ELF-1 (cell line): ENCODE measurements at regions not wholly inside any gene's neighbourhood (a gene's known extent, or its start where the extent isn't known, plus 50 kb on each side); places are given as distances from the start of the nearest gene placed in this dataset.
"Not testable (repeated sequence)": the region's sequence is repeated elsewhere in the genome, so short reads cannot be mapped to it uniquely, and the experiment has no call there.

Experiments used
- DNase-seq: peaks from one replicate; pipeline ENCODE4 v3.0.0-alpha.2; 2016; ENCODE audit warnings: low read depth, low spot score

- not testable (repeated sequence) for DNase-seq
Observed at GRCh38 chr5:100379254-100379858, 155.8 kb upstream of the FAM174A start.

GRCh38 chr5:100364757-100365478, 170.3 kb upstream of the FAM174A start:
- DNase-seq, result not testable (repeated sequence)

DNA sequence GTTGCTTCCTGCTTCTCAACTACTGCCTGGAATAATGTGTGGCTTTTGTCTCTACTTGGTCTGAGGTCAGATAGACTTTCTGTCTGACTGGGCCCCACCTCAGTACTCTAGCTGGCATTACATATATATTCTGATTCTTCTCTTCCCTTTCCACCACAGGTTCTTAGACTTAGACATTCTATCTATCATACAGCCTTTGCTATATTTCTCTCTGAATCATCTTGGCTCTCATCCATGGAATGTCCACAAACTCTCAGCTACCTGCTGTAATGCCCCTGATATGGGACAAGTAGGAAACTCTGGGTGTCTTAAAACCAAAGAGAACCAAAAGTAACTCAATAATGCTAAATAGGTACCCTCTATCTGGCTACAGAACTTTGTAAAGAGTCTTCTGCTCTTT, 170.8 kb upstream of the FAM174A start:
- DNase-seq, result not testable (repeated sequence)

DNA sequence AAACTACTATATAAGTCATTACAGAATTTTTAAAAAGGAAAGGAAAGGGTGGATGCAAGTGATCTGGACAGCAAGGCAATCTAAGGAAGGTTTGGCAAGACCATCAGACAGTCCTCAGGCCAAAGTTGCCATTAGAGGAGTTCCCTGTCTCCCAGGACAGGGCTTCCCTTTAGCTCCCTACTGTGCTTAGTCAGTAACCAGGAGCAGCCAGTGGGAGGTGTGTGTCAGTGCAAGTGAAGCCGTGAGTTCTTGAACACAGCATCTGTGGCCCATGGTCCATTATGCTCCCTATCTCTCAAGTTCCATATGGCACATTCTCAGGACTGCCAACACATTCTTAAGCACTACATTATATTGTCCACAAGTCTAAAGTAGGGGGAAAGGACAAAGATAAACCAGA, 175.2 kb upstream of the FAM174A start:
- not testable (repeated sequence) for DNase-seq

DNA sequence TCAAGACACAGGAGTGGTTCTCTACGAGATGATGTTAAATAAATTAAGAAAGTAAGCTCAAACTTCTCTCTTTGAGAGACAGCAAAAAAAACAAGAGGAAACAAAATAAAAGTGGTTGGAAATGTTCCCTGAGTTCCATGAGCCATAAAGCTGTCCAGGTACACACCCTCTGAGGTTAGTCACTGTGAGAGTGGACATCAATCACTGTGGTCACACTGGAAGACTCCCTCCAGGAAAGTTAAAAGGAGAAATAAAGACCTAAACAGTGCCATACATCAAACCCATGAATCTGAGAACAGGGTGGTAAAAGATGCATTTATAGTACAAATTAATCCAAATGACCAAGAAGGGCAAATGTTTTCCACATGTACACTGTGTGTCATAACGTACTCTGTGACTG, 188.9 kb upstream of the FAM174A start:
- not testable (repeated sequence) for DNase-seq

- DNase-seq, result not testable (repeated sequence)
Observed at GRCh38 chr5:100341485-100341884, 193.7 kb upstream of the FAM174A start.

DNA sequence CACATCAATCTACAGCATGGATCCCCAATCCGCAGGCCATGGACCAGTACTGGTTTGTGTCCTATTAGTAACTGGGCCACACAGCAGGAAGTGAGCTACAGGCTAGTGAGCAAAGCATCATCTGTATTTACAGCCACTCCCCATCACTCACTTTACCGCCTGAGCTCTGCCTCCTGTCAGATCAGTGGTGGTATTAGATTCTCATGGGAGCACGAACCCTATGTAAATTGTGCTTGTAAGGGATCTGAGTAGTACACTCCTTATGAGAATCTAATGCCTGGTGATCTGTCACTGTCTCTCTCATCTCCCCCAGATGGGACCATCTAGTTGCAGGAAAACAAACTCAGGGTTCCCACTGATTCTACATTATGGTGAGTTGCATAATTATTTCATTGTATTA, 212.7 kb upstream of the FAM174A start:
- DNase-seq, result no peak

DNA sequence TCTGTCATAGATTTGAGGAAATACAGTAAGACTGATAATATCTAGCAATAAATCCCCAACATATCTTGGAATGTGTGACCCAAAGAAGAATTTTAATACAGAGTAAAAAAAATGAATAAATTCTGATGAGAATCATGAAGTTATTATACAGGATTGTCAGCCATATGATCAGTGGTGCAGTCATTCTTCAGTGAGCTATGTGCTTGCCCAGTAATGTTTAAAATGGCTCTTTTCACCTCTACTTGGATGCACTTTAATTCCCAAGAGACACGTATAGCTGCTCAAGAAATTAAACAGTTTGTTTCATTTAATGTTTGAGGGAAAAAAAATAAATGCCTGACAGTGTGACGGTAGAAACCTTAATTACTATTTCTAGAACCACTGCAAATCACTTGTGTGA, 215.3 kb upstream of the FAM174A start:
- no peak for DNase-seq

DNA sequence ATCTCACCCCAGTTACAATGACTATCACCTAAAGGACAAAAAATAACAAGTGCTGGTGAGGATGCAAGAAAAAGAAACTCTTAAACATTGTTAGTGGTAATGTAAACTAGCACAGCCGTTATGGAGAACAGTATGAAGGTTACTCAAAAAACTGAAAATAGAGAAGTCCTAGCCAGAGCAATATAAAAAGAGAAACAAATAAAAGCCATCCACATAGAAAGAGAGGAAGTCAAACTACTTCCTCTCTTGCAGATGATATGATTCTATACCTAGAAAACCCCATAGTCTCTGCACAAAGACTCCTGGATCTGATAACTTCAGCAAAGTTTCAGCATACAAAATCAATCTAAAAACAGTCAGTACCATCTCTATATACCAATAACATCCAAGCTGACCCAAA, 221.5 kb upstream of the FAM174A start:
- DNase-seq, result no peak

GRCh38 chr5:100311806-100312205, 223.4 kb upstream of the FAM174A start:
- no peak for DNase-seq

GRCh38 chr5:100306000-100306399, 229.2 kb upstream of the FAM174A start:
- no peak for DNase-seq

DNA sequence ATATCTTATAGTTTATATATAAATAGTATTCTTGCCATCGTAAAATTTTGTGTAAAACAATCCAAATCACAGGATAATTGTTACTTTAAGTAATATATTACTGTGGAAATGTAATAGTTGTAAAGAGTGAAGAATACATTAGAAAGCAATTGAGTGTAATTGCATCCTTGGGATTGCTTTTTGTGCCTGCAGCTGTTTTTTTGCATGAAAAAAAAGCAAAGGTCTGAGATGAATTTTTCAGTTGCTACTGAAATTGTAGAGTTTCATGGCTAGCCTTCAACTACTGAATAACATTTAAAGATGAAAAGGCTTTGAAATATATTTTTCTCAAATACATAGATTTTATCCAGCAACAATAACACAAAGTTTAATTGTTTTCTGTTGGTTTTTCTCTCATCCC, 232.0 kb upstream of the FAM174A start:
- DNase-seq, result no peak

DNA sequence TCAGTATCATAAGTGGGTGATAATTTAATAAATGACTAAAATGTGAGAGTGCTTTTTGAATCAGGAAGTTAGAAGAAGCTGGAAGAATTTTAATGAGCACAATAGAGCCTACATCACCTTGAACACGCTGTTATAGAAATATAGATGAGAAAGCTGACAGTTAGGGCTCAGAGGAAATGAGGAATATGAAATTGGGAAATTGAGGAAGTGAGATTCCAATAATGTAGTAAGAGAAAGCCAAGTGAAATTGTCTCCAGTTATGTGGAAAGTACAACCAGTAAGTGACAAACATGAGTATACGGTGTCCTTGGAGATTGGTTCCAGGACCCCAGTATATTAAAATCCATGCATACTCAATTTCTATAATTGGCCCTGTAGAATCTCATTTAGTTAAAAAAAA, 235.9 kb upstream of the FAM174A start:
- no peak for DNase-seq

DNA sequence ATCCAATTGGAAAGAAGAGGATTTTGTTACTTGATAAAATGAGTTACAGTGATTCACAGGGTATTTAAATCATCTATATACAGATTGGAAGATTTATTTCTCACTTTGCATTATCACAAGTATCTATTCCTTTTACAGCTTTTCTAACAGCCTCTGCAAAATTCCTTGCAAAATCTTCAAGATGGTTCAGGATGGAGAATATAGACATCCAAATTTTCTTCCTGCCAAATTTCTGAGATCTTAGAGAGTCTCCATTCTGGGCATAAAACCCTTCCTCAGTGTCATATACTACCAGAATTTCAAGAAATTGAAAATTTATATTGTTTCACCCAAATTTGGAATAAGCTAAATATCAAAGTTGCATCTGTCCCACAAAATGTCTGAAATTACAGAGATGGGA, 259.1 kb upstream of the FAM174A start:
- no peak for DNase-seq

DNA sequence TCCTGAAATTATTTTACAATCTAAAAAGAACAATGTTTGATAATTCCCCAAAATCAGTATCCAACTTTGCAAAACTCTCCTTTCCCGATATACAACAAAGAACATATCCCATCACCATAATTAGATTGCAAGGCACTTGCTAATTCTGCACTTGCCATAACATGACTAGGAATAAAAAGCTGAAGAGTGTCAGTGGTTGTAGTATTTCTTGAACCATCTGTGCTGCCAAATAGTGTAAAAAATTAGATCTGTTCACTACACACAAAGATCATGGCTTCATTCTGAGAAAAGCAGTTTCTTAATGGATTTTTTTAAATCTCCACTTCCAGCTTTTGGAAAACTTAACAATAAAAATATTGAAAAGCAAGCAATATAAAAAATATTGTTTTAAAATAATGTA, 259.5 kb upstream of the FAM174A start:
- no peak for DNase-seq

DNA sequence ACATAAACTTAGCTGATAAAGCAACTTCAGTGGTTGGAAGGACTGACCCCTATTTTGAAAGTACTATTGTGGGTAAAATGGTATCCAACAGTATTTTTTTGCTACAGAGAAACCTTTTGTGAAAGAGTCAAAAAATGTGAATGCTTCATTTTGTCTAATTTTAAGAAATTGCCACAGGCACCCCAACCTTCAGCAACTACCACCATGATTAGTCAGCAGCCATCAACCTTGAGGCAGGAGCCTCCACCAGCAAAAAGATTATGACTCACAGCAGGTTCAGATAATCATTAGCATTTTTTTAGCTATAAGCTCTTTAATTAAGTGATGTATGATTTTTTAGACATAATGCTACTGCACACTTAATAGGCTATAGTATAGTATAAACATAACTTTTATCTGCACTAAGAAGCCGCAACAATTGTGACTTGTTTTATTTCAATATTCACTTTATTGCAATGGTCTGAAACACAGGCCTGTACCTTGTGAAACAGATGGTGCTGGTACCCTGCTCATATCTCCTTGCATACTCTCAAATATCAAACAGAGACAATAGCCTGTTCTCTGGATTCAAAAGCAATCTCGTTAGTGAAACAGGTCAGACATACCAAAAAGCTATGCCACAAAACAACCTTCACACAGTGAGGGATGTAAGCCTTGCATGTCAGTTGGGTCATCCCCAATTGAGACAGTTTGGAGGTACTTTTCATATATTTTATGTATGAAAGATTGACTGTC, 261.2 kb upstream of the FAM174A start:
- DNase-seq, result no peak

DNA sequence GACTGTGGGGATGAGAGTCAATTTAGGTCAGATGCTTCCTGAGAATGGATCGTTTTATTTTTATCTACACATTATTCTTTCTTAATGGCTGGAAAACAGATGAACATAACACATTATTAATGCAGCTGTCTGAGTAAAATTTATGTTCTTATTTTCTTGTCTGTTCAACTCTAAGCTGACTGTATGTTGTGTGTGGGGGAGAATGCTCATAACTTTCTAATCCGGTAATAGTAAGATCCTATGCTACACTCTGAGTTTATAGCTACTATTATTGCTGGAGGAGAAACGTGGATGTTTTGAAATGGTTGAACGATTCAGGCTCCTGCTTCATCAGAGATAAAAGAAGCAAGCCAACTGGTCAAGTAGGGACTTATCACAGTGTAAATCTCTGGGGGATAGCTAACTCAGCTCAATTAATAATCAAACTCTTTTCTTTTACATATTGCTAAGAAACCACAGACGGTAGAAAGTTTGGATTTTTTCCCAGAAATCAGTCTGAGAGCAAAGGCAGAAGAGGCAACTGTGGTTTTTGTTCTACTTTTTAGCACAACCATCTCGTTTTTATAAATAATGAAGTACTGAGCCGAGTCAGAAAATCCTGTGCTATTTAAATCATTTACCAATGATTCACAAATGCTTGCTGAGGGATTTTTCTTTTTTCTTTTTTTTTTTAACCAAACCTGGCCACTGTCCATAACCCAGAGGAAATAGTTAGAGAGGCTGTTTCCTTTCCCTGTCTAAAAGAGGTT, 265.0 kb upstream of the FAM174A start:
- DNase-seq, result no peak

DNA sequence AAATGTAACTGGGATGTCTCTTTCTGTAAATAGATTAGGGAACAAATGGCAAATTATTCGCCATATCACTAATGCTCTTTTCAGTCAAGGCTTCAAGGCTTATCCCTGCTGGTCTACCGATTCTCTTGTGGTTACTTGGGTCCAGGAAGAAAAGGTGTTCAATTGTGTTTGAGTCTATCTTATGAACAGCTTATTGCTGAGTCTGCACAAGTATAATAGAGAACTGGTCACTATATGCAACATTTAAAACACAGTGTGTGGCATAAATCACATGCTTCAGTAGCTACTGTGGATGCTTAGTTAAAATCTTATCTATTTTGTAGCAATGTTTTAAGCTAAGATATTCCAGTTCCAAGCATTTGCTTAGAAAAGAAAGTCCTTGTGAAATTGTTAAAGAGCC, 274.2 kb upstream of the FAM174A start:
- no peak for DNase-seq

- no peak for DNase-seq
Observed at GRCh38 chr5:100252944-100253343, 282.2 kb upstream of the FAM174A start.

DNA sequence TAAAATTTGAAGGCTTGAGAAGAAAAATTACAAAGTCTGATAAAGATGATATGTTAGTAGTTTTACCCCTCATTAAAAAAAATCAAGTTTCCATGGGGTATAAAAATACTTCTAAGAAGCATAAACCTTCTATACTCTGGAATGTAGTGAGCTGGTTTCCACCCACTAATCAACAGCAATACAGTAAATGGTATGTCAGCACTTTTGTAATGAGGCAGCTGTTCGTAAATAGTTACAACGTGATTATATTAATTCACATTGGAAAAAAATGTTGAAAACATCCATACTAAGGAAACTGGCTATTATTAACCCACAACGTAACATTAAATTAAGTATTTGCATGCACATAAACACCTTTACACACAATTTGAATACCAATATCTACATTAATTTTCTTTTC, 283.1 kb upstream of the FAM174A start:
- no peak for DNase-seq

- DNase-seq, result no peak
Observed at GRCh38 chr5:100249884-100250269, 285.3 kb upstream of the FAM174A start.

- no peak for DNase-seq
Observed at GRCh38 chr5:100249211-100249883, 285.8 kb upstream of the FAM174A start.
